ENCODE measurements at regions not wholly inside any gene's neighbourhood (a gene's known extent, or its start where the extent isn't known, plus 50 kb on each side); places are given as distances from the start of the nearest gene placed in this dataset.

DNA sequence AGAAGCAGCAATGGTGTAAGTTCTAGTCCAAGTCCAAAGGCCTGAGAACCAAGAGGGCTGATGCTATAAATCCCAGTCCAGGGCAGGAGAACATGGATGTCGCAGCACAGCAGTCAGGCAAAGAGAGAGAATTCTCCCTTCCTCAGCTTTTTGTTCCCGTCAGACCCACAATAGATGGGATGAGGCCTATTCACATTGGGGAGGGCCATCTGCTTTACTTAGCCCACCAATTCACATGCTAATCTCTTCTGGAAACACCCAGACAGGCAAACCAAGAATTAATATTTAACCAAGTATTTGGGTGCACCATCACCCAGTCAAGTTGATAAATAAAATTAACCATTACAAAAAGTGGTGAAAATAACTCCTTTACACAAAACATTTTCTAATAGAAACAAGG, 511.7 kb upstream of the UBE2E2 start:
- no peak overlapping the region for H3K4me2 ChIP-seq (ENCODE audit: insufficient read depth, insufficient read length, low read length)
- H2BK15ac ChIP-seq (ENCODE audit: low read depth, low read length): no peak overlapping the region
- TF ChIP-seq, protein P1, sequence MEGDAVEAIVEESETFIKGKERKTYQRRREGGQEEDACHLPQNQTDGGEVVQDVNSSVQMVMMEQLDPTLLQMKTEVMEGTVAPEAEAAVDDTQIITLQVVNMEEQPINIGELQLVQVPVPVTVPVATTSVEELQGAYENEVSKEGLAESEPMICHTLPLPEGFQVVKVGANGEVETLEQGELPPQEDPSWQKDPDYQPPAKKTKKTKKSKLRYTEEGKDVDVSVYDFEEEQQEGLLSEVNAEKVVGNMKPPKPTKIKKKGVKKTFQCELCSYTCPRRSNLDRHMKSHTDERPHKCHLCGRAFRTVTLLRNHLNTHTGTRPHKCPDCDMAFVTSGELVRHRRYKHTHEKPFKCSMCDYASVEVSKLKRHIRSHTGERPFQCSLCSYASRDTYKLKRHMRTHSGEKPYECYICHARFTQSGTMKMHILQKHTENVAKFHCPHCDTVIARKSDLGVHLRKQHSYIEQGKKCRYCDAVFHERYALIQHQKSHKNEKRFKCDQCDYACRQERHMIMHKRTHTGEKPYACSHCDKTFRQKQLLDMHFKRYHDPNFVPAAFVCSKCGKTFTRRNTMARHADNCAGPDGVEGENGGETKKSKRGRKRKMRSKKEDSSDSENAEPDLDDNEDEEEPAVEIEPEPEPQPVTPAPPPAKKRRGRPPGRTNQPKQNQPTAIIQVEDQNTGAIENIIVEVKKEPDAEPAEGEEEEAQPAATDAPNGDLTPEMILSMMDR (conservative IDR thresholded peaks at IDR 0.05): no peak
- DNase-seq: peak; percentile 42
- no peak overlapping the region for H3T11ph ChIP-seq (ENCODE audit: low read length)
- Mint-ChIP-seq H3K9me3 (peaks cover 0 to 2% of the 10 kb centered on the region in 2 experiments; a peak in 2 of 5 replicates), H3K27me3 (ENCODE audit: low read depth) (no peaks in the 10 kb centered on the region), H3K4me1 (peaks cover 10% of the 10 kb centered on the region in 2 experiments), H3K27ac (peak overlapping the region; percentile 11 to 94 (median 67); a peak in 3 of 7 replicates), H3K36me3 (ENCODE audit: insufficient read depth in 1 of 3, low read depth in 3 of 3) (no peaks in the 10 kb centered on the region; a peak in 2 of 7 replicates), H3K4me3 (no peak overlapping the region; a peak in 1 of 5 replicates)
- H3K9me3 ChIP-seq (ENCODE audit: control insufficient read depth, low read depth, low read length): no peaks in the 10 kb centered on the region
- H3K23ac ChIP-seq (ENCODE audit: insufficient read length, low read depth, low read length): no peak overlapping the region
- no peak overlapping the region for H3K4ac ChIP-seq (ENCODE audit: low read depth, low read length)
- H3K23me2 ChIP-seq (ENCODE audit: insufficient read length, low read depth, low read length, poor library complexity, severe bottlenecking): no peaks in the 10 kb centered on the region
- no peaks in the 10 kb centered on the region for H3K4me1 ChIP-seq (ENCODE audit: insufficient read depth, low read length)
- no peaks in the 10 kb centered on the region for H3K79me2 ChIP-seq (ENCODE audit: insufficient read depth, low read length)
- no peak overlapping the region for H2BK20ac ChIP-seq (ENCODE audit: low read depth, low read length, poor library complexity, severe bottlenecking)
- H2AFZ ChIP-seq (ENCODE audit: low read length): no peak overlapping the region
- H2BK5ac ChIP-seq (ENCODE audit: insufficient read length, low read length): no peak overlapping the region
- no peak overlapping the region for H4K91ac ChIP-seq (ENCODE audit: insufficient read length, low read depth, low read length)
- no peak overlapping the region for H3K27ac ChIP-seq (ENCODE audit: insufficient read length, low read depth, low read length)
- no peak overlapping the region for H4K8ac ChIP-seq (replicated peaks; ENCODE audit: insufficient read length, low read depth, low read length)
- WGBS (ENCODE audit: extremely low coverage, insufficient read length, low lambda C conversion rate): no CpG with 5 or more reads among the region's 2 CpGs
- H4K5ac ChIP-seq (ENCODE audit: insufficient read length, low read depth, low read length): no peak overlapping the region
- H3K27me3 ChIP-seq (ENCODE audit: insufficient read depth, low read length): no peaks in the 10 kb centered on the region
- H3K14ac ChIP-seq (ENCODE audit: insufficient read depth, low read length): no peak overlapping the region
- no peak overlapping the region for H2BK120ac ChIP-seq (ENCODE audit: low read depth, low read length, poor library complexity, severe bottlenecking)
- H3K9ac ChIP-seq (ENCODE audit: extremely low read depth, insufficient read length, low read length): no peak overlapping the region
- no peak overlapping the region for H2BK12ac ChIP-seq (ENCODE audit: insufficient read length, low read depth, low read length)
- H4K20me1 ChIP-seq (ENCODE audit: control insufficient read depth, insufficient read depth, insufficient read length): no peaks in the 10 kb centered on the region
- H3K18ac ChIP-seq (ENCODE audit: insufficient read length, low read depth, low read length): no peak overlapping the region
- H3K79me1 ChIP-seq (ENCODE audit: insufficient read depth, low read depth, low read length, poor library complexity, severe bottlenecking): no peaks in the 10 kb centered on the region
- H3K56ac ChIP-seq (ENCODE audit: insufficient read length, low read depth, low read length): no peak overlapping the region
- H2AK5ac ChIP-seq (ENCODE audit: insufficient read length, low read length): no peak overlapping the region
